HG03025 (cell line): ENCODE measurements at regions not wholly inside any gene's neighbourhood (a gene's known extent, or its start where the extent isn't known, plus 50 kb on each side); places are given as distances from the start of the nearest gene placed in this dataset.
"Not testable (repeated sequence)": the region's sequence is repeated elsewhere in the genome, so short reads cannot be mapped to it uniquely, and the experiment has no call there.

Experiments
- ATAC-seq: cut with Tn5 transposase; IDR thresholded peaks from one replicate; pipeline ENCODE4 v1.9.1; 2021; ENCODE audit warnings: mild to moderate bottlenecking, moderate library complexity; ENCODE audit not compliant: unreplicated experiment, low FRiP score

DNA sequence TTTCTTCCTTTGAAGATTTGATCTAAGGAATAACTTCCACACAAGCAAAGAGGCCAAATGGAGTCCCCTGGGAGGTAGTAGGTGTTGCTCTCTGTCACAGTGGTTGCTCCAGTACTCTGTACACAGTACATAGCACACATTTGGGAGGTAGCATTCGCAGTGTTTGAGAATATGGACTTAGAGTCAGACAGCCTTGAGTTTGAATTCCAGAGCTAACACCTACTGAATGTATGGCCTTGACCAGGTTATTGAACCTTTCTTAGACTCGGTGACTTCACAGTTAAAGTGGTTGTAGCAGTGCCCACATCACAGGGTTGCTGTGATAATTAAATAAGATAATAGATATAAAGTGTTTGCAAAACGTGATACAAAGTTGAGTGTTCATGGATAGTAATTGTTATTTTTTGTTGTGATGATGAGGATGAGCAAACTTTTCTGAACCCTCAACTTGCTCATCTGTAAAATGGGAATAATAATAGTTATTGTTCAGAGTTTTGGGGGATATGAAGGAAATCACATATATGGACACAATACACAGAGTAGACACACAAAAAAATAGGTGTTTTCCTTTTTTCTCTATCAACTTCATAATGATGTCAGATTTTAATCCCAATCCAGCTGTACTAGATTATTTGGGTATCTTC lies 271.6 kb upstream of the CRY1 start:
- ATAC-seq, result no peak

DNA sequence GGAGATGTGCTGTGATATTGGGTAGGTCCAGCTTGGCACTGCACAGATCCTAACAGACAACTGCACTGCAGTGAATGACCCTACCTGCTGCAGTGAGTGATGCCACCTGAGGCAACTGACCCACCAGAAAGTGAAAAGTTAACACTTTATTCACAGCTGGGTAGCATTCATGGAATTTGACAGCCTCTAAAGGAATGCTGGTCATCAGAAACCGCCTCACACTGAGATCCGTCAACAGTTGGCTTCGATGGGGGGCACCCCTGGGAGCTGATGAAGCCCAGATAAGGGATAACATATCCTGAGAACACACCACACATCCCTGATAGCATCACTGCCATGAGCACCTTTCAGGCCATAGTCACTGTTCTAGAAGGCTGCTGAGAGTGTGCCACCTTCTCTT lies 272.4 kb upstream of the CRY1 start:
- ATAC-seq, result no peak

- ATAC-seq, result no peak
Observed at GRCh38 chr12:107366322-107366721, 273.0 kb upstream of the CRY1 start.

- ATAC-seq, result no peak
Observed at GRCh38 chr12:107368586-107368985, 275.2 kb upstream of the CRY1 start.

GRCh38 chr12:107369006-107369405 lies 275.7 kb upstream of the CRY1 start:
- ATAC-seq, result no peak

GRCh38 chr12:107369679-107370078 lies 276.3 kb upstream of the CRY1 start:
- no peak for ATAC-seq

- no peak for ATAC-seq
Observed at GRCh38 chr12:107372229-107372658, 278.9 kb upstream of the CRY1 start.

- ATAC-seq, result no peak
Observed at GRCh38 chr12:107373238-107373809, 280.0 kb upstream of the CRY1 start.

DNA sequence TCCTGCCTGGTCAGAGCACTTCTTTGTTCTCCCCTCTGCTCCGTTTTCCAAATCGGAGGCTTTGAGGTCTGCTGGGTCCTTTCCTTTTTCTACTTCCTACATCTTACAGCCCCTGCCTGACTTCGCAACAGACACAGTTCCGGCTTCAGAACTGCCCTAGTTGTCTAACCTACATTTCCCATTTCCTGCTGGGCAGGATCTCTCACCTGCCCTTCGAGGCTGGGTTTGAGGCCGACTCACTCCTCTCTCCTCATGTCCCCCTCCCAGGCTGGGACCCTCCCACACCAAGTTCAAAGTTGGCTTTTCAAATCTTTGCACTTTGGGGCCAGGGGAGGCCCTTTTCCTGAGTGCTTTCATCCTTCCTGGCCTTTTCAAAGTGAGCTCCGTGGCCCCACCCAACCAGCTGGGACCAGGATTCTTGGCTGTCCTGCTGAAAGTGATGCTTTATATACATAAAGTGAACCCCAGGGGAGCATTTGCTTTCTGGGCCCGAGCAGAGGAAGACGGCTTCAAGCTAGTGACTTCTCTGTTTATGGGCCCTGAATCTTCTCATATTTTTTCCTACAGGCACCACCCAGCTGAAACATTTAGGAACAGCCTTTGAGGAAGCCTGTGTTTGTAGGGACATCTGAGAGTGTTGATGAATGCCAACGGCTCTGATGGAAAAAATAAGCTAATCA lies 281.0 kb upstream of the CRY1 start:
- no peak for ATAC-seq

- ATAC-seq, result no peak
Observed at GRCh38 chr12:107375231-107375630, 281.9 kb upstream of the CRY1 start.

GRCh38 chr12:107377596-107378385 lies 284.4 kb upstream of the CRY1 start:
- no peak for ATAC-seq

DNA sequence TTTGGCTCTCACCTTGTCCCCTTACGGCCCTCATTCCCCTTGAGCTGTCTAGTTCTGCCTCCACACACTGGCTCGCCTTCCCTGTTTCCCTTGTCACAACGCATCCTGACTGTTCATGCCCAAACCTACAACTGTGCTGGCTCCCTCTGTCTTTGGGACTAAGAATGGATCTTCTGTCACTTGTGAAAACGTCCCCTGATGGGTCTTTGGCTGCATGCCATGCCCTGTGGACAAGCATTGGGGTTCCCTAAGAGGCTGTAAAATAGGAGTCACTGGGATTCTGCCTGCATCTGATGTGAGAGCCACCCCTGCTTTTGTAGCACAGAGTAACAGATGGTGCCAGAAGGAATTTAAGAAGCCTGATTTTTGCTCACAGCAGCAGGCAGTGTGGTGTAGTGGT lies 285.3 kb upstream of the CRY1 start:
- no peak for ATAC-seq

DNA sequence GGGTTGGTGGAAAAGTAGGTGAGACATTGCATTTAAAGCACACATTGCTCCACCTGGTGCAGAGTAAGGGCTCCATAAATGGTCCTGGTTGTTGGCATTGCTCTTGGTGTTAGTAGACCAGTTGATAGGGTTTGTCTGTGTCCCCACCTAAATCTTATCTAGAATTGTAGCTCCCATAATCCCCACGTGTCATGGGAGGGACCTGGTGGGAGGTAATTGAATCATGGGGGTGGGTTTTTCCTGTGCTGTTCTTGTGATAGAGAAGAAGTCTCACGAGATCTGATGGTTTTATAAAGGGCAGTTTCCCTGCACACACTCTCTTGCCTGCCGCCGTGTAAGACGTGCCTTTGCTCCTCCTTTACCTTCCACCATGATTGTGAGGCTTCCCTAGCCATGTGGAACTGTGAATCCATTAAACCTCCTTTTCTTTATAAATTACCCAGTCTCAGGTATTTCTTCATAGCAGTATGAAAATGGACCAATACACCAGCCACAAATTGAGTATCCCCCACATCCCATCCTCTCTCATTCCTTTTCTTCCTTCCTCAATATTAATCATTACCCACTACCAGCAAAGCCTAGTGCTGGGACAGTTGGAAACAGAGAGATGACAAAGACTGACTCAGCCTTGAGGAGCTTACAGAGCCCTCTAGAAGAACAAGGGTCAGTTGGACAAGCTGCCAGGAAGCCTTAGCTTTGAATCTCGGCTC lies 285.9 kb upstream of the CRY1 start:
- not testable (repeated sequence) for ATAC-seq

- no peak for ATAC-seq
Observed at GRCh38 chr12:107379852-107380567, 286.7 kb upstream of the CRY1 start.

DNA sequence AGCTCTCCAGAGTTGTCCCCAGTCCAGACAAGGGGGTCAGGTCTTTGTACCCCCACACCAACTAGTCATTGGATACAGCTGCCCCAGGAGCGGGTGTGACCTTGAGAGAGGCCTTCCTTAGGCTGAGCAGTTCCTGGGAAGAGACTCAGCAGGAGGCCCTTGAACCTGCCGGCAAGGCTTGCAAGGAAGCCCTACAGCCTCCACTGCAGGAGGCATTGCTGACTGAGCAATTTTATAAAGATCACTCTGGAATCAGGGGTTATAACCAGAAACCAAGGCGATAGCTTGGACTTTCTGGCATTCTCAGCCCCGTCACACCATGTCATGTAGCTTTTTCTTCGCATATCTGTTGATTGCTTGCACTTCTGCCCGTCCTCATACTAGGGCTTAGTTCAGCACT lies 291.3 kb upstream of the CRY1 start:
- no peak for ATAC-seq

DNA sequence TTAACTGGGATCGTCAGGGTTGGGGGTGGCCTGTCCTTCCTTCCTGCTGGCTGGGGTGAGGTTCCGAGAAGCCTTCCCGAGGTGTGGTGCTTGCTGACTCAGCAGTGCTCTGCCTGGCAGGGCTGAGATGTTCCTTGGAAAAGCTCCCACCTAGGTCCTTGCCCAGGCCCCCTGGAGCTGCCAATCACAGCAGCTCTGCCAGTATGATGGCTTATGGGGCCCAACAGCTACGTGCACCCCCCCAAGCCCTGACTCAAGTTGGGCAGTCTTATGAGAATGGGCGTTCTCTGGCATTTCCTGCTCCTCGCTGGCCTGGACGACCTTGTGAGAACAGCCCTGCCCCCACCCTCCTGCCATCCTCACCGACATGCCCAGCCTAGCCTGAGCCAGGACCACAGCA lies 292.2 kb upstream of the CRY1 start:
- no peak for ATAC-seq

DNA sequence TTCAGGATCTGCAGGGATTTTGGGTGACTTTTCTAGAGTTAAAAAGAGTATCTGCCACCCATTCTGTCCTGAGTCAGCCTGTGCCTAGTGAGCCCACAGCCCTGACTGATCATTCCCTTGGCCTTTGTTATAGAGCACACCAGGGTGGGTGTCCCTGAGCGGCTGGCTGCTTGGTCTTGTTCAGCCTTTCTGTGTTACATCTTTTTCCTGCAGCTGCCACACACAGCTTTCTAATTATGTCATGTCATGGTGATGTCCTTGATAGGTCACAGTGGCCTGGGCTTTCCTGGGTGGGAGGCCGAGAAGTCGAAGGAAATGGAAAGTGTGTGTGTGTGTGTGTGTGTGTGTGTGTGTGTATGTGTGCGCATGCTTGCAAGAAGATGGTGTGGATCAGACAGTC lies 293.2 kb upstream of the CRY1 start:
- ATAC-seq, result no peak

DNA sequence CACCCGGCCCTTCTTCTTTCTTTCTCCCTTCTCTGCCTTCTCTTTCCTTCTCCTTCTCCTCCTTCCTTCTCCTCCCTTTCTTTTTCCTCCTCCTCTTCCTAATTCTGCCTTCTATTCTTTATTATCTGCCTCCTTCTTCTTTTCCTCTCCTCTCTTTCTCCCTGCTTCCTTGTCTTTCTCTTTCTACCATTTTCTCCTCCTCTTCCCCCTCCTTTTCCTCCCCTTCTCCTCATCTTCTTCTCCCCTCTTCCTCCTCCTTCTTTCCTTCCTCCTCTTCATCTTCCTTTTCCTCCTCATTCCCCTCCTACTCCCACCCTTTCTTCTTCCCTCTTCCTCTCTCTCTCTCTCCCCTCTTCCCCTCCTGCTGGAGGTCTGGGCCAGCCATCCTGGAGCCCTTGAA lies 294.9 kb upstream of the CRY1 start:
- no peak for ATAC-seq

- ATAC-seq, result no peak
Observed at GRCh38 chr12:107390414-107390813, 295.2 kb upstream of the PWP1 start.
